GM10248 (cell line): ENCODE measurements at regions not wholly inside any gene's neighbourhood (a gene's known extent, or its start where the extent isn't known, plus 50 kb on each side); places are given as distances from the start of the nearest gene placed in this dataset.

Experiments used
- CTCF ChIA-PET: fragments of 300-600 bp; sonication (Branson Sonifier 250); formaldehyde crosslinking; extraction: SDS; loops from one replicate; lab custom pipeline; 2021; ENCODE audit warnings: antibody characterized with exemption; lab: Yijun Ruan, JAX
- POLR2A ChIA-PET: fragments of 350-650 bp; sonication (Branson Sonifier 250); formaldehyde crosslinking; extraction: SDS; loops from one replicate; lab custom pipeline; 2020; ENCODE audit warnings: antibody characterized with exemption; lab: Yijun Ruan, JAX
- DNase-seq: peaks from one replicate; pipeline ENCODE4 v3.0.0; 2012; ENCODE audit errors: extremely low spot score
- CTCF ChIP-seq: IDR thresholded peaks from 2 replicates; pipeline ENCODE4 v1.5.1; 2012; ENCODE audit warnings: mild to moderate bottlenecking, low read depth; ENCODE audit errors: extremely low read depth, missing control alignments, control extremely low read depth

DNA sequence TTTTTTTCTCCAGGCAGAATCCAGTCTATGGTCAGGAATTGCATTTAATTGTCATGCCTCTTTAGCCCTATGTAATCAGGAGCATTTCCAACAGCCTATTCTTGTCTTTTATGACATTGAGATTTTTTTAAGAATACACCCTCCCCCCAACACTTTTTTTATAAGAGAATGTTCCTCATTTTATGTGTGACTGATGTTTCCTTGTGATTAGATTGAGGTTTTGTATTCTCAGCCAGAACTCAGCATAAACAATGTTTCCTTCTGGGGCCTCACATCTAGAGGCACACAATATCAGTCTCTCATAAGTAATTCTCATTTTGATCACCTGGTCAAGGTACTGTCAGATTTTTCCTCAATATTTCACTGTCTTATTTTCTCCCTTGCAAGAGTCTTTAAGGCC lies 193.4 kb upstream of the PDE1C start:
- TF ChIP-seq CTCF: no peak
- DNase-seq: no peak
- ChIA-PET POLR2A (no interaction called here), CTCF (no interaction called here)

DNA sequence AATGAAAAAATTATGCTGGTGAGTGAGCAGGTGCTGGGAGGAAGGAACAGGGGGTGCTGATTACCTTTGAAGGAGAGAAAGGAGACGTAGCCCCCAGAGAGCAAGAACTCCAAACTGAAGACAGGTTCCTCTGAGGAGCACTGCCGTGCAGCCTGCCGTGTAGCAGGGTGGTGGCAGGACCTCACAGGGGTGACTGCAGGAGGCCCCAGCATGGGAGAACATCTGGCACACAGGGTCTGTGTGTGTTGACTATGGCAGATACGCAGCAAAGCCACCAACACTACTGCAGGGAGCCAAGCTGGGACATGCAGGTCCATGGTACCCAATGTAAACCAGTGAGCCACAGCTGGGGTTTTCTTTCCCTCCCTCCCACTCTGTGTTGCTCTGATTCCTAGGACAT lies 192.1 kb upstream of the PDE1C start:
- no peak for DNase-seq
- ChIA-PET CTCF (interaction anchor here (1.1 to 1.5 kb wide), 2 partner anchors 24 to 52 kb away, joined by 3 read pairs; no protein-coding TSS in a partner anchor), POLR2A (no interaction called here)
- TF ChIP-seq CTCF: no peak

DNA sequence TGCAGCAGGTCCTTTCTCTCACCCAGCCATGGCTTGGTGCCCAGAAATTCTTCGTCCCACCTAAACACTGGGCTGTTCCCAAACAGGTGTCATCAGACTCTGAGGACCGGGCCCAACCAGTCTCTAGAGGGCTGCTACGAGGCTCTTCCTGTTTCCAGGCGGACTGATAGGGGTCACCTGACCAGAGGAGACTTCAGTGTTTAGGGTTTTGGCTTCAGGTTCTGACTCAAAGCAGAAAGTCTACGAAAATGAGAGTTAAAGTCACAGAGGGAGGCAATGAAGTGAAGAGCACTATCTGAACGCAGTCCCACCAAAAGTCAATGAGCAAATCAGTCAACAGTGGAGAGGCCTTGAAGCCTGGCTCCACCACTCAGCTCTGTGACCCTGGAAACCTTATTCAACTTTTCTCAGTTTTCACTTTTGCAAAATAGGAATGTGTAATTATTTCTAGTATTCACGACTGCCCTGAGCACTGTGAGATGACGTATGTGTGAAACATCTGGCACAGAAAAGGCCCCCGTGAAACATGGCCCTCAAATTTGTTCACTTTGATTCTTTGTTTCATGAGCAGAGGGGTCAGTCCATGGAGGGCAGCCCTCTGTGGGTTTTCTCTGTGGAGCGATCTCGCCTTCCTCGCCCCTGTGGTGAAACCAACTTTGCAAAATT lies 189.9 kb upstream of the PDE1C start:
- TF ChIP-seq CTCF: no peak
- DNase-seq: peak; percentile 63
- CTCF ChIA-PET: interaction anchor here (1.5 kb wide), 2 partner anchors 16 to 22 kb away, joined by 3 to 5 read pairs; no protein-coding TSS in a partner anchor
- POLR2A ChIA-PET: no interaction called here

DNA sequence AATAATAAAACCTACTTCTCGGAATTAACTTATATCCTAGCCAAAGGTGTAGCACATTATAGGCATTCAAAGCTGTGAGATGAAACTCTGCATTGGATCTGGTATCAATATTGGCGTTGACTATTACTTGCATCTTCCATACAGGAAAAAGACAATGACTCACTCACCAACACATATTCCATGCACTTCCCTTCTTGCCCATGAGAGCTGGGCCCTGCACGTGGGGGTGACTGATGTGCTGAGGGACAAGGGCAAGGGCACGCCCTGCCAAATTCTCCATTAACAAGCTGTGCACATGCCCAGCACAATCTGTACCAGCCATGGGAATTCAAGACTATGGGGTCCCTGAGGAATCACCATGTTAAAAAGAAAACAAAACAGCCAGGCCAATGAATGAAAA lies 188.1 kb upstream of the PDE1C start:
- no peak for TF ChIP-seq CTCF
- POLR2A ChIA-PET: no interaction called here
- DNase-seq: no peak
- CTCF ChIA-PET: interaction anchor here (2.0 kb wide), 1 partner anchor 47 kb away, joined by 10 read pairs; no protein-coding TSS in a partner anchor

- ChIA-PET CTCF (interaction anchor here (2.0 kb wide), 1 partner anchor 47 kb away, joined by 10 read pairs; no protein-coding TSS in a partner anchor), POLR2A (no interaction called here)
- no peak for TF ChIP-seq CTCF
- DNase-seq: no peak
These were observed 187.4 kb upstream of the PDE1C start for GRCh38 chr7:32257621-32258020.

GRCh38 chr7:32256811-32257210 lies 186.6 kb upstream of the PDE1C start:
- ChIA-PET POLR2A (no interaction called here), CTCF (interaction anchor here (1.3 to 1.6 kb wide), 2 partner anchors 11 to 46 kb away, joined by 5 read pairs; no protein-coding TSS in a partner anchor)
- TF ChIP-seq CTCF: no peak
- DNase-seq: no peak
